GM23338 (cell line): ENCODE measurements at regions not wholly inside any gene's neighbourhood (a gene's known extent, or its start where the extent isn't known, plus 50 kb on each side); places are given as distances from the start of the nearest gene placed in this dataset.

ENCODE experiments used
- ATAC-seq: fragments of 200-7000 bp; cut with Tn5 transposase; 3 replicates; pipeline ENCODE4 v1.9.1; 2020
- DNase-seq: peaks from one replicate; pipeline ENCODE4 v3.0.0-alpha.2; 2015; ENCODE audit warnings: low spot score
- H2AFZ ChIP-seq: fragments of 200-600 bp; sonication (generic); 2 replicates; pipeline ENCODE4 v1.8.0; 2016; ENCODE audit warnings: antibody characterized with exemption, mild to moderate bottlenecking, moderate library complexity
- H3F3A ChIP-seq: fragments of 200-600 bp; sonication (generic); replicated peaks from 2 replicates; pipeline ENCODE4 v1.8.0; 2017; ENCODE audit warnings: antibody characterized with exemption, mixed run types, low read depth
- H3K27ac ChIP-seq: fragments of 200-600 bp; sonication (generic); 2 replicates; pipeline ENCODE4 v1.6.1; 2016; ENCODE audit warnings: low read depth
- H3K27me3 ChIP-seq: fragments of 200-600 bp; sonication (generic); 2 replicates; pipeline ENCODE4 v1.8.0; 2016; ENCODE audit warnings: mild to moderate bottlenecking, mixed run types, moderate library complexity; ENCODE audit not compliant: insufficient read depth
- H3K36me3 ChIP-seq: fragments of 200-600 bp; sonication (generic); 2 replicates; pipeline ENCODE4 v1.8.0; 2016; ENCODE audit warnings: mild to moderate bottlenecking; ENCODE audit not compliant: insufficient read depth
- H3K4me1 ChIP-seq: fragments of 200-600 bp; sonication (generic); 2 replicates; pipeline ENCODE4 v1.8.0; 2016; ENCODE audit warnings: mild to moderate bottlenecking, moderate library complexity; ENCODE audit not compliant: insufficient read depth
- H3K4me2 ChIP-seq: fragments of 200-600 bp; sonication (generic); 2 replicates; pipeline ENCODE4 v1.7.1; 2017; ENCODE audit warnings: mixed run types
- H3K4me3 ChIP-seq: fragments of 200-600 bp; sonication (generic); 2 replicates; pipeline ENCODE4 v1.6.1; 2016; ENCODE audit warnings: mixed run types
- H3K79me2 ChIP-seq: fragments of 200-600 bp; sonication (generic); replicated peaks from 2 replicates; pipeline ENCODE4 v1.8.0; 2017; ENCODE audit warnings: mild to moderate bottlenecking; ENCODE audit not compliant: insufficient read depth
- H3K9me2 ChIP-seq: fragments of 200-600 bp; sonication (generic); 2 replicates; pipeline ENCODE4 v1.8.0; 2017; ENCODE audit not compliant: insufficient read depth
- H4K20me1 ChIP-seq: fragments of 200-600 bp; sonication (generic); replicated peaks from 2 replicates; pipeline ENCODE4 v1.8.0; 2017; ENCODE audit warnings: mild to moderate bottlenecking; ENCODE audit not compliant: insufficient read depth
- H3K27ac Mint-ChIP-seq: 2 replicates; pipeline ENCODE4 v1.8.0; 2020; ENCODE audit warnings: inconsistent platforms, mild to moderate bottlenecking, moderate library complexity, mixed read lengths
- H3K27me3 Mint-ChIP-seq: 3 replicates; pipeline ENCODE4 v1.8.0; 2022; ENCODE audit warnings: low read depth, mild to moderate bottlenecking, moderate library complexity, mixed read lengths, inconsistent platforms; ENCODE audit not compliant: insufficient read depth, poor library complexity
- H3K36me3 Mint-ChIP-seq: 3 replicates; pipeline ENCODE4 v1.8.0; 2021; ENCODE audit warnings: low read depth, mild to moderate bottlenecking, inconsistent platforms, moderate library complexity, mixed read lengths
- H3K4me1 Mint-ChIP-seq: 3 replicates; pipeline ENCODE4 v1.8.0; 2020; ENCODE audit warnings: mild to moderate bottlenecking, inconsistent platforms, mixed read lengths
- H3K4me3 Mint-ChIP-seq: 3 replicates; pipeline ENCODE4 v1.8.0; 2021; ENCODE audit warnings: moderate library complexity, mild to moderate bottlenecking, inconsistent platforms, mixed read lengths
- H3K9me3 Mint-ChIP-seq: 3 replicates; pipeline ENCODE4 v1.8.0; 2020; ENCODE audit warnings: moderate library complexity, mild to moderate bottlenecking, inconsistent platforms, mixed read lengths
- CREB1 ChIP-seq: fragments of 250-450 bp; sonication (Bioruptor Pico); IDR thresholded peaks from 2 replicates; pipeline ENCODE4 v1.5.0; 2020; ENCODE audit warnings: low read depth, mild to moderate bottlenecking, moderate library complexity
- CTCF ChIP-seq, 2 experiments: fragments of 200-600 bp in 1 of 2; sonication (generic) in 1 of 2; conservative IDR thresholded peaks; 2 replicates each; pipeline versions ENCODE4 v1.5.1 to v1.6.1; 2016 to 2017; ENCODE audit warnings: antibody characterized with exemption in 2 of 2, low read depth in 2 of 2, mild to moderate bottlenecking in 2 of 2, moderate library complexity in 1 of 2
- ETS1 ChIP-seq: IDR thresholded peaks from 2 replicates; pipeline ENCODE4 v1.6.1; 2016; ENCODE audit warnings: antibody characterized with exemption
- EZH2 ChIP-seq: fragments of 200-600 bp; sonication (generic); IDR thresholded peaks from one replicate; pipeline ENCODE4 v1.8.0; 2017; ENCODE audit warnings: antibody characterized with exemption, mild to moderate bottlenecking, low read depth; ENCODE audit not compliant: unreplicated experiment
- EZH2phosphoT487 ChIP-seq: fragments of 200-600 bp; sonication (generic); IDR thresholded peaks from one replicate; pipeline ENCODE4 v1.8.1; 2018; ENCODE audit warnings: antibody characterized with exemption; ENCODE audit not compliant: unreplicated experiment
- JUNB ChIP-seq: IDR thresholded peaks from one replicate; pipeline ENCODE4 v1.6.1; 2016; ENCODE audit warnings: antibody characterized with exemption; ENCODE audit not compliant: unreplicated experiment
- NANOG ChIP-seq: IDR thresholded peaks from 2 replicates; pipeline ENCODE4 v1.6.1; 2016; ENCODE audit warnings: antibody characterized with exemption, borderline replicate concordance
- POLR2AphosphoS5 ChIP-seq: IDR thresholded peaks from 2 replicates; pipeline ENCODE4 v1.6.1; 2016; ENCODE audit warnings: antibody characterized with exemption, low read depth
- REST ChIP-seq: IDR thresholded peaks from one replicate; pipeline ENCODE4 v1.6.1; 2018; ENCODE audit warnings: antibody characterized with exemption; ENCODE audit not compliant: unreplicated experiment
- STAT1 ChIP-seq: IDR thresholded peaks from one replicate; pipeline ENCODE4 v1.6.1; 2016; ENCODE audit warnings: antibody characterized with exemption; ENCODE audit not compliant: unreplicated experiment
- ZNF114 ChIP-seq: fragments of 250-450 bp; sonication (Bioruptor Pico); IDR thresholded peaks from 2 replicates; pipeline ENCODE4 v1.5.0; 2020; ENCODE audit warnings: mild to moderate bottlenecking, moderate library complexity
- ZNF331 ChIP-seq: fragments of 250-450 bp; sonication (Bioruptor Pico); IDR thresholded peaks from 2 replicates; pipeline ENCODE4 v1.5.0; 2020; ENCODE audit warnings: low read depth, mild to moderate bottlenecking, moderate library complexity
- ZNF462 ChIP-seq: fragments of 250-450 bp; sonication (Bioruptor Pico); IDR thresholded peaks from 2 replicates; pipeline ENCODE4 v1.5.0; 2020; ENCODE audit warnings: mild to moderate bottlenecking, moderate library complexity

GRCh38 chr10:71158902-71159301 lies 53.5 kb upstream of the UNC5B start:
- DNase-seq (no peak), ATAC-seq (no peak)
- no peaks in the 10 kb centered on the region for H3K79me2 ChIP-seq
- H3K27ac Mint-ChIP-seq = no peak overlapping the region
- H3K27me3 ChIP-seq = no peaks in the 10 kb centered on the region
- H3F3A ChIP-seq = no peaks in the 10 kb centered on the region
- no peak overlapping the region for H2AFZ ChIP-seq
- no peaks in the 10 kb centered on the region for H3K4me1 ChIP-seq
- H3K27me3 Mint-ChIP-seq = peaks cover 6% of the 10 kb centered on the region
- H3K4me3 ChIP-seq = no peak overlapping the region
- H3K36me3 Mint-ChIP-seq = no peaks in the 10 kb centered on the region
- H4K20me1 ChIP-seq = no peaks in the 10 kb centered on the region
- H3K9me2 ChIP-seq = peaks cover 34% of the 10 kb centered on the region
- H3K9me3 Mint-ChIP-seq = no peaks in the 10 kb centered on the region; the same call in 2 of the 3 replicates
- H3K4me1 Mint-ChIP-seq = no peaks in the 10 kb centered on the region
- H3K27ac ChIP-seq = no peak overlapping the region
- no peak overlapping the region for H3K4me3 Mint-ChIP-seq
- no peak overlapping the region for H3K4me2 ChIP-seq
- TF ChIP-seq EZH2phosphoT487 (no peak), EZH2 (no peak), POLR2AphosphoS5 (no peak), CTCF (conservative IDR thresholded peaks at IDR 0.05; ENCODE audit: low read depth in 2 of 2) (no peak), JUNB (no peak), NANOG (no peak), ZNF114 (CRISPR knock-in tag) (no peak), ZNF462 (CRISPR knock-in tag) (no peak), CREB1 (no peak), ETS1 (no peak), STAT1 (no peak), REST (no peak), ZNF331 (no peak)
- no peaks in the 10 kb centered on the region for H3K36me3 ChIP-seq
